K562 (cell line): ENCODE measurements at regions not wholly inside any gene's neighbourhood (a gene's known extent, or its start where the extent isn't known, plus 50 kb on each side); places are given as distances from the start of the nearest gene placed in this dataset.

Experiments
- AFF1 ChIP-seq, 2 experiments: fragments of 450-650 bp; IDR thresholded peaks; 2 replicates each; pipeline ENCODE4 v1.6.1; 2018; ENCODE audit warnings: mild to moderate bottlenecking in 2 of 2, low read depth in 1 of 2; ENCODE audit not compliant: partially characterized antibody in 2 of 2
- BRD4 ChIP-seq: fragments of 200-600 bp; sonication (generic); IDR thresholded peaks from 2 replicates; pipeline ENCODE4 v1.6.1; 2017; ENCODE audit warnings: inconsistent platforms
- CTCFL ChIP-seq: IDR thresholded peaks from 2 replicates; pipeline ENCODE4 v1.6.1; 2011; ENCODE audit warnings: borderline replicate concordance, low read depth, mild to moderate bottlenecking, moderate library complexity, low read length; ENCODE audit not compliant: insufficient read depth, poor library complexity, severe bottlenecking
- HES1 ChIP-seq: fragments of 450-650 bp; IDR thresholded peaks from 2 replicates; pipeline ENCODE4 v1.6.1; 2016; ENCODE audit warnings: low read depth, mild to moderate bottlenecking, moderate library complexity
- ILF3 ChIP-seq: fragments of 450-650 bp; IDR thresholded peaks from 2 replicates; pipeline ENCODE4 v1.6.1; 2018; ENCODE audit warnings: antibody characterized with exemption, mild to moderate bottlenecking, moderate library complexity, borderline replicate concordance
- JUND ChIP-seq, 2 experiments: IDR thresholded peaks; 2 replicates in 1 of 2; 3 replicates in 1 of 2; pipeline ENCODE4 v1.6.1; 2011; ENCODE audit warnings: borderline replicate concordance in 2 of 2, low read depth in 2 of 2, low read length in 2 of 2, improper control_type of control experiment in 1 of 2, missing biosample characterization in 1 of 2, missing genetic modification characterization in 1 of 2, missing genetic modification reagents in 1 of 2
- NFIX ChIP-seq: fragments of 250-450 bp; sonication (Bioruptor Pico); IDR thresholded peaks from 2 replicates; pipeline ENCODE4 v1.4.0; 2020; ENCODE audit warnings: low read depth, mild to moderate bottlenecking, moderate library complexity
- NR1H2 ChIP-seq: sonication (generic); formaldehyde crosslinking; IDR thresholded peaks from 2 replicates; pipeline ENCODE4 v1.4.0; 2020; ENCODE audit warnings: mild to moderate bottlenecking, missing genetic modification reagents
- RBM34 ChIP-seq: fragments of 200-400 bp; formaldehyde crosslinking; IDR thresholded peaks from 2 replicates; pipeline ENCODE4 v1.6.1; 2018; ENCODE audit warnings: low read length, borderline replicate concordance; ENCODE audit not compliant: insufficient read depth
- SMAD3 ChIP-seq: fragments of 450-650 bp; formaldehyde crosslinking; conservative IDR thresholded peaks from 2 replicates; pipeline ENCODE4 v1.4.0; 2020; ENCODE audit warnings: mild to moderate bottlenecking
- SNIP1 ChIP-seq: fragments of 450-650 bp; IDR thresholded peaks from 2 replicates; pipeline ENCODE4 v1.7.1; 2017; ENCODE audit warnings: low read depth, mild to moderate bottlenecking
- ZHX1 ChIP-seq: fragments of 150-350 bp; conservative IDR thresholded peaks from 2 replicates; pipeline ENCODE4 v1.6.1; 2014; ENCODE audit warnings: low read length
- ZNF197 ChIP-seq: fragments of 200-800 bp; sonication (Bioruptor generic); IDR thresholded peaks from 2 replicates; pipeline ENCODE4 v1.6.1; 2016; ENCODE audit warnings: low read depth, missing genetic modification characterization, missing compliant biosample characterization
- ZNF232 ChIP-seq: sonication (generic); formaldehyde crosslinking; IDR thresholded peaks from 2 replicates; pipeline ENCODE4 v1.8.0; 2022; ENCODE audit warnings: mild to moderate bottlenecking, missing genetic modification reagents
- ZNF3 ChIP-seq: fragments of 250-450 bp; sonication (Bioruptor Pico); IDR thresholded peaks from 2 replicates; pipeline ENCODE4 v1.5.0; 2021; ENCODE audit warnings: mild to moderate bottlenecking, moderate library complexity
- ZNF311 ChIP-seq: fragments of 250-450 bp; sonication (Bioruptor Pico); IDR thresholded peaks from 2 replicates; pipeline ENCODE4 v1.4.0; 2020; ENCODE audit warnings: mild to moderate bottlenecking, moderate library complexity

- TF ChIP-seq JUND (IDR thresholded peaks at IDR 0.05; ENCODE audit: borderline replicate concordance, low read depth, low read length) (peak; percentile 85), JUND (tag; IDR thresholded peaks at IDR 0.05; ENCODE audit: borderline replicate concordance, low read depth, low read length) (peak; percentile 31; the same call in 1 of the 3 replicates), ZNF311 (CRISPR knock-in tag) (no peak), ZNF232 (CRISPR knock-in tag) (no peak), CTCFL (no peak), BRD4 (no peak), SMAD3 (CRISPR knock-in tag) (no peak), ZNF197 (no peak), NFIX (CRISPR knock-in tag) (no peak), ZNF3 (CRISPR knock-in tag) (no peak), AFF1 (IDR thresholded peaks at IDR 0.05; ENCODE audit: low read depth in 1 of 2, partially characterized antibody in 2 of 2) (no peak), ZHX1 (no peak), HES1 (no peak), NR1H2 (CRISPR knock-in tag) (no peak), RBM34 (no peak), SNIP1 (no peak), ILF3 (no peak)
Measured at GRCh38 chr4:15149839-15150592, 147.7 kb downstream of the CPEB2 start (continued).
